HEK293 (cell line): ENCODE measurements at regions not wholly inside any gene's neighbourhood (a gene's known extent, or its start where the extent isn't known, plus 50 kb on each side); places are given as distances from the start of the nearest gene placed in this dataset.

Experiments
- CTCF ChIA-PET: fragments of 350-600 bp; formaldehyde crosslinking; extraction: SDS; loops from one replicate; lab custom pipeline; 2021; ENCODE audit warnings: antibody characterized with exemption; lab: Yijun Ruan, JAX
- POLR2A ChIA-PET: fragments of 300-600 bp; formaldehyde crosslinking; extraction: SDS; loops from one replicate; lab custom pipeline; 2020; ENCODE audit warnings: antibody characterized with exemption, inconsistent platforms; lab: Yijun Ruan, JAX
- H3K27ac ChIP-seq: fragments of 200-500 bp; sonication (Bioruptor generic); 2 replicates; pipeline ENCODE4 v1.5.1; 2014; ENCODE audit warnings: low read depth, low read length, control low read depth, inconsistent platforms; ENCODE audit errors: extremely low read depth
- H3K36me3 ChIP-seq, 2 experiments: fragments of 200-500 bp in 1 of 2; sonication (Bioruptor generic) in 1 of 2; 1 replicate in 1 of 2; 2 replicates in 1 of 2; pipeline ENCODE4 v1.5.1; 2014 to 2017; ENCODE audit warnings: inconsistent platforms in 2 of 2, low read length in 2 of 2; ENCODE audit not compliant: control insufficient read depth in 2 of 2, insufficient read depth in 1 of 2
- H3K4me1 ChIP-seq: fragments of 200-500 bp; sonication (Bioruptor generic); 2 replicates; pipeline ENCODE4 v1.5.1; 2014; ENCODE audit warnings: mild to moderate bottlenecking, low read length, inconsistent platforms; ENCODE audit not compliant: control insufficient read depth, insufficient read depth
- H3K4me3 ChIP-seq: 2 replicates; pipeline ENCODE4 v1.5.1; 2011; ENCODE audit warnings: low read depth, mild to moderate bottlenecking, control low read depth, low read length, moderate library complexity
- H3K9me3 ChIP-seq: fragments of 200-500 bp; sonication (Bioruptor generic); 2 replicates; pipeline ENCODE4 v1.5.1; 2014; ENCODE audit warnings: low read depth, low read length, inconsistent platforms; ENCODE audit not compliant: control insufficient read depth, insufficient read depth
- GLIS1 ChIP-seq: fragments of 450-650 bp; formaldehyde crosslinking; IDR thresholded peaks from 2 replicates; pipeline ENCODE4 v1.5.1; 2016; ENCODE audit warnings: missing biosample characterization, missing genetic modification characterization
- KLF16 ChIP-seq: fragments of 450-650 bp; formaldehyde crosslinking; IDR thresholded peaks from 2 replicates; pipeline ENCODE4 v1.5.1; 2017; ENCODE audit warnings: missing biosample characterization, missing genetic modification characterization
- MZF1 ChIP-seq: fragments of 450-650 bp; formaldehyde crosslinking; IDR thresholded peaks from 2 replicates; pipeline ENCODE4 v1.5.1; 2017; ENCODE audit warnings: missing biosample characterization, missing genetic modification characterization, borderline replicate concordance
- OVOL3 ChIP-seq: fragments of 450-650 bp; formaldehyde crosslinking; IDR thresholded peaks from 2 replicates; pipeline ENCODE4 v1.5.1; 2016; ENCODE audit warnings: missing biosample characterization, missing genetic modification characterization
- PRDM6 ChIP-seq: fragments of 450-650 bp; formaldehyde crosslinking; IDR thresholded peaks from 2 replicates; pipeline ENCODE4 v1.5.1; 2017; ENCODE audit warnings: missing biosample characterization, missing genetic modification characterization
- SETDB1 ChIP-seq: IDR thresholded peaks from one replicate; pipeline ENCODE4 v1.6.1; 2017; ENCODE audit warnings: mild to moderate bottlenecking, low read length, moderate library complexity, mixed read lengths; ENCODE audit not compliant: insufficient read length
- YY2 ChIP-seq: fragments of 450-650 bp; formaldehyde crosslinking; IDR thresholded peaks from 2 replicates; pipeline ENCODE4 v1.5.1; 2016; ENCODE audit warnings: missing biosample characterization, missing genetic modification characterization
- ZBTB17 ChIP-seq: fragments of 450-650 bp; formaldehyde crosslinking; IDR thresholded peaks from 2 replicates; pipeline ENCODE4 v1.5.1; 2016; ENCODE audit warnings: missing biosample characterization, missing genetic modification characterization
- ZBTB20 ChIP-seq: fragments of 450-650 bp; formaldehyde crosslinking; IDR thresholded peaks from 2 replicates; pipeline ENCODE4 v1.5.1; 2016; ENCODE audit warnings: missing biosample characterization, missing genetic modification characterization
- ZIC2 ChIP-seq: fragments of 450-650 bp; formaldehyde crosslinking; IDR thresholded peaks from 2 replicates; pipeline ENCODE4 v1.5.1; 2016; ENCODE audit warnings: missing biosample characterization, missing genetic modification characterization
- ZNF24 ChIP-seq: fragments of 450-650 bp; formaldehyde crosslinking; IDR thresholded peaks from 2 replicates; pipeline ENCODE4 v1.5.1; 2016; ENCODE audit warnings: missing biosample characterization, missing genetic modification characterization
- ZNF426 ChIP-seq: fragments of 450-650 bp; formaldehyde crosslinking; IDR thresholded peaks from 2 replicates; pipeline ENCODE4 v1.5.1; 2017; ENCODE audit warnings: missing biosample characterization, missing genetic modification characterization, mild to moderate bottlenecking, inconsistent platforms, moderate library complexity
- ZNF596 ChIP-seq: fragments of 450-650 bp; IDR thresholded peaks from 2 replicates; pipeline ENCODE4 v1.5.0; 2018; ENCODE audit warnings: missing biosample characterization, mild to moderate bottlenecking, missing genetic modification characterization, moderate library complexity
- ZNF600 ChIP-seq: fragments of 450-650 bp; formaldehyde crosslinking; IDR thresholded peaks from 2 replicates; pipeline ENCODE4 v1.5.1; 2016; ENCODE audit warnings: missing biosample characterization, missing genetic modification characterization
- ZNF707 ChIP-seq: fragments of 450-650 bp; formaldehyde crosslinking; IDR thresholded peaks from 2 replicates; pipeline ENCODE4 v1.5.1; 2016; ENCODE audit warnings: missing biosample characterization, missing genetic modification characterization
- TF ChIP-seq, protein P1 (sequence below): fragments of 450-650 bp; formaldehyde crosslinking; IDR thresholded peaks from 2 replicates; pipeline ENCODE4 v1.5.1; 2016; ENCODE audit warnings: missing biosample characterization, missing genetic modification characterization
- TF ChIP-seq, protein P2 (sequence below): fragments of 450-650 bp; formaldehyde crosslinking; IDR thresholded peaks from 2 replicates; pipeline ENCODE4 v1.5.1; 2016; ENCODE audit warnings: missing biosample characterization, missing genetic modification characterization, borderline replicate concordance
- TF ChIP-seq, protein P3 (sequence below): fragments of 450-650 bp; formaldehyde crosslinking; conservative IDR thresholded peaks from 2 replicates; pipeline ENCODE4 v1.5.1; 2016; ENCODE audit warnings: low read depth, missing biosample characterization, missing genetic modification characterization
- TF ChIP-seq, protein P4 (sequence below): fragments of 450-650 bp; formaldehyde crosslinking; IDR thresholded peaks from 2 replicates; pipeline ENCODE4 v1.5.1; 2016; ENCODE audit warnings: missing biosample characterization, missing genetic modification characterization
- TF ChIP-seq, protein P5 (sequence below): fragments of 450-650 bp; formaldehyde crosslinking; IDR thresholded peaks from 2 replicates; pipeline ENCODE4 v1.5.1; 2016; ENCODE audit warnings: missing biosample characterization, missing genetic modification characterization

DNA sequence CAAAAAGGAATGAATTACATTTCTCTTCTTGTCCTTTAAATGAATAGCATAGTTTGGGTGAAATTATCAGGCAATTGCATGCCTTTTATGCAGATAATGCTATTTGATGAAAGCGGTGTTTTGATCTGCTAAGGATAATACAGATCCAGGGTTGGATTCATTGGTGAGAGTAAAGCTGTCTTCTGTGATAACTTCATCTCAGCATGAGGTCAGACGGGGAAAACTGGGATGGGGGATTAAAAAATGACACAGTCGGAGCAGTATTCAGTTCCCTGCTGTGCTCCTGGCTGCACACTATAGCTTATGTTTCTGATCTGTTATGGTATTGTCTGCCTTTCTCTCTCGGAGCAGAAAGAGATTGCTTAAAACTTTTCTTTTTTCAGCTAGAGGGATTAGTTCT is 105.9 kb upstream of the TENM3 start:
- Histone ChIP-seq H3K4me3 (no peak overlapping the region), H3K36me3 (no peaks in the 10 kb centered on the region), H3K4me1 (peaks cover 12% of the 10 kb centered on the region), H3K27ac (no peak overlapping the region), H3K9me3 (no peaks in the 10 kb centered on the region)
- ChIA-PET CTCF (interaction anchor here (0.6 to 0.8 kb wide), 4 partner anchors 35 to 1735 kb away, joined by 3 to 4 read pairs (median 3); no protein-coding TSS in a partner anchor), POLR2A (no interaction called here)
- no peak for TF ChIP-seq SETDB1
- TF ChIP-seq ZNF24 (tag by site-specific recombination): no peak
- peak; percentile 52 for TF ChIP-seq ZIC2 (tag by site-specific recombination)
- TF ChIP-seq, protein P1, sequence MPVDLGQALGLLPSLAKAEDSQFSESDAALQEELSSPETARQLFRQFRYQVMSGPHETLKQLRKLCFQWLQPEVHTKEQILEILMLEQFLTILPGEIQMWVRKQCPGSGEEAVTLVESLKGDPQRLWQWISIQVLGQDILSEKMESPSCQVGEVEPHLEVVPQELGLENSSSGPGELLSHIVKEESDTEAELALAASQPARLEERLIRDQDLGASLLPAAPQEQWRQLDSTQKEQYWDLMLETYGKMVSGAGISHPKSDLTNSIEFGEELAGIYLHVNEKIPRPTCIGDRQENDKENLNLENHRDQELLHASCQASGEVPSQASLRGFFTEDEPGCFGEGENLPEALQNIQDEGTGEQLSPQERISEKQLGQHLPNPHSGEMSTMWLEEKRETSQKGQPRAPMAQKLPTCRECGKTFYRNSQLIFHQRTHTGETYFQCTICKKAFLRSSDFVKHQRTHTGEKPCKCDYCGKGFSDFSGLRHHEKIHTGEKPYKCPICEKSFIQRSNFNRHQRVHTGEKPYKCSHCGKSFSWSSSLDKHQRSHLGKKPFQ (tag by site-specific recombination): no peak
- TF ChIP-seq ZBTB17 (tag by site-specific recombination): peak; percentile 42; the same call in 1 of the 2 replicates
- TF ChIP-seq, protein P2, sequence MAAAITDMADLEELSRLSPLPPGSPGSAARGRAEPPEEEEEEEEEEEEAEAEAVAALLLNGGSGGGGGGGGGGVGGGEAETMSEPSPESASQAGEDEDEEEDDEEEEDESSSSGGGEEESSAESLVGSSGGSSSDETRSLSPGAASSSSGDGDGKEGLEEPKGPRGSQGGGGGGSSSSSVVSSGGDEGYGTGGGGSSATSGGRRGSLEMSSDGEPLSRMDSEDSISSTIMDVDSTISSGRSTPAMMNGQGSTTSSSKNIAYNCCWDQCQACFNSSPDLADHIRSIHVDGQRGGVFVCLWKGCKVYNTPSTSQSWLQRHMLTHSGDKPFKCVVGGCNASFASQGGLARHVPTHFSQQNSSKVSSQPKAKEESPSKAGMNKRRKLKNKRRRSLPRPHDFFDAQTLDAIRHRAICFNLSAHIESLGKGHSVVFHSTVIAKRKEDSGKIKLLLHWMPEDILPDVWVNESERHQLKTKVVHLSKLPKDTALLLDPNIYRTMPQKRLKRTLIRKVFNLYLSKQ (tag by site-specific recombination): no peak
- peak; percentile 80 for TF ChIP-seq ZBTB20 (tag by site-specific recombination)
- TF ChIP-seq, protein P3, sequence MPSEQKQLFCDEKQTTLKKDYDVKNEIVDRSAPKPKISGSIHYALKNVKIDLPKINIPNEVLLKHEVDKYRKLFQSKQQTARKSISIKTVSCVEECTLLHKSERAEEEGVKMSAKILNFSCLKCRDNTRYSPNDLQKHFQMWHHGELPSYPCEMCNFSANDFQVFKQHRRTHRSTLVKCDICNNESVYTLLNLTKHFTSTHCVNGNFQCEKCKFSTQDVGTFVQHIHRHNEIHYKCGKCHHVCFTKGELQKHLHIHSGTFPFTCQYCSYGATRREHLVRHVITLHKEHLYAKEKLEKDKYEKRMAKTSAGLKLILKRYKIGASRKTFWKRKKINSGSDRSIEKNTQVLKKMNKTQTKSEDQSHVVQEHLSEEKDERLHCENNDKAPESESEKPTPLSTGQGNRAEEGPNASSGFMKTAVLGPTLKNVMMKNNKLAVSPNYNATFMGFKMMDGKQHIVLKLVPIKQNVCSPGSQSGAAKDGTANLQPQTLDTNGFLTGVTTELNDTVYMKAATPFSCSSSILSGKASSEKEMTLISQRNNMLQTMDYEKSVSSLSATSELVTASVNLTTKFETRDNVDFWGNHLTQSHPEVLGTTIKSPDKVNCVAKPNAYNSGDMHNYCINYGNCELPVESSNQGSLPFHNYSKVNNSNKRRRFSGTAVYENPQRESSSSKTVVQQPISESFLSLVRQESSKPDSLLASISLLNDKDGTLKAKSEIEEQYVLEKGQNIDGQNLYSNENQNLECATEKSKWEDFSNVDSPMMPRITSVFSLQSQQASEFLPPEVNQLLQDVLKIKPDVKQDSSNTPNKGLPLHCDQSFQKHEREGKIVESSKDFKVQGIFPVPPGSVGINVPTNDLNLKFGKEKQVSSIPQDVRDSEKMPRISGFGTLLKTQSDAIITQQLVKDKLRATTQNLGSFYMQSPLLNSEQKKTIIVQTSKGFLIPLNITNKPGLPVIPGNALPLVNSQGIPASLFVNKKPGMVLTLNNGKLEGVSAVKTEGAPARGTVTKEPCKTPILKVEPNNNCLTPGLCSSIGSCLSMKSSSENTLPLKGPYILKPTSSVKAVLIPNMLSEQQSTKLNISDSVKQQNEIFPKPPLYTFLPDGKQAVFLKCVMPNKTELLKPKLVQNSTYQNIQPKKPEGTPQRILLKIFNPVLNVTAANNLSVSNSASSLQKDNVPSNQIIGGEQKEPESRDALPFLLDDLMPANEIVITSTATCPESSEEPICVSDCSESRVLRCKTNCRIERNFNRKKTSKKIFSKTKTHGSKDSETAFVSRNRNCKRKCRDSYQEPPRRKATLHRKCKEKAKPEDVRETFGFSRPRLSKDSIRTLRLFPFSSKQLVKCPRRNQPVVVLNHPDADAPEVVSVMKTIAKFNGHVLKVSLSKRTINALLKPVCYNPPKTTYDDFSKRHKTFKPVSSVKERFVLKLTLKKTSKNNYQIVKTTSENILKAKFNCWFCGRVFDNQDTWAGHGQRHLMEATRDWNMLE (tag by site-specific recombination): no peak
- TF ChIP-seq MZF1 (tag by site-specific recombination): 0 out of 2 replicates have a peak, but pooled peaks have one; percentile 68
- TF ChIP-seq OVOL3 (tag by site-specific recombination): no peak
- TF ChIP-seq ZNF600 (tag by site-specific recombination): 0 out of 2 replicates have a peak, but pooled peaks have one; percentile 14
- TF ChIP-seq, protein P4, sequence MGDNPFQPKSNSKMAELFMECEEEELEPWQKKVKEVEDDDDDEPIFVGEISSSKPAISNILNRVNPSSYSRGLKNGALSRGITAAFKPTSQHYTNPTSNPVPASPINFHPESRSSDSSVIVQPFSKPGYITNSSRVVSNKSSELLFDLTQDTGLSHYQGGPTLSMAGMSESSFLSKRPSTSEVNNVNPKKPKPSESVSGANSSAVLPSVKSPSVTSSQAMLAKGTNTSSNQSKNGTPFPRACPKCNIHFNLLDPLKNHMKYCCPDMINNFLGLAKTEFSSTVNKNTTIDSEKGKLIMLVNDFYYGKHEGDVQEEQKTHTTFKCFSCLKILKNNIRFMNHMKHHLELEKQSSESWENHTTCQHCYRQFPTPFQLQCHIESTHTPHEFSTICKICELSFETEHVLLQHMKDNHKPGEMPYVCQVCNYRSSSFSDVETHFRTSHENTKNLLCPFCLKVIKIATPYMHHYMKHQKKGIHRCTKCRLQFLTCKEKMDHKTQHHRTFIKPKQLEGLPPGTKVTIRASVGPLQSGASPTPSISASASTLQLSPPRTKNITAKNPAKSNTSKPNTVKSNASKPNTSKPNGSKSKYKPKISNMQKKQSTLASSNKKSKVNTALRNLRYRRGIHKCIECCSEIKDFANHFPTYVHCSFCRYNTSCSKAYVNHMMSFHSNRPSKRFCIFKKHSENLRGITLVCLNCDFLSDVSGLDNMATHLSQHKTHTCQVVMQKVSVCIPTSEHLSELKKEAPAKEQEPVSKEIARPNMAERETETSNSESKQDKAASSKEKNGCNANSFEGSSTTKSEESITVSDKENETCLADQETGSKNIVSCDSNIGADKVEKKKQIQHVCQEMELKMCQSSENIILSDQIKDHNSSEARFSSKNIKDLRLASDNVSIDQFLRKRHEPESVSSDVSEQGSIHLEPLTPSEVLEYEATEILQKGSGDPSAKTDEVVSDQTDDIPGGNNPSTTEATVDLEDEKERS (tag by site-specific recombination): no peak
- 0 out of 2 replicates have a peak, but pooled peaks have one; percentile 23 for TF ChIP-seq GLIS1 (tag by site-specific recombination)
- TF ChIP-seq ZNF596 (tag by site-specific recombination): no peak
- no peak for TF ChIP-seq KLF16 (tag by site-specific recombination)
- no peak for TF ChIP-seq ZNF426 (tag by site-specific recombination)
- no peak for TF ChIP-seq ZNF707 (tag by site-specific recombination)
- TF ChIP-seq YY2 (tag by site-specific recombination): no peak
- TF ChIP-seq, protein P5, sequence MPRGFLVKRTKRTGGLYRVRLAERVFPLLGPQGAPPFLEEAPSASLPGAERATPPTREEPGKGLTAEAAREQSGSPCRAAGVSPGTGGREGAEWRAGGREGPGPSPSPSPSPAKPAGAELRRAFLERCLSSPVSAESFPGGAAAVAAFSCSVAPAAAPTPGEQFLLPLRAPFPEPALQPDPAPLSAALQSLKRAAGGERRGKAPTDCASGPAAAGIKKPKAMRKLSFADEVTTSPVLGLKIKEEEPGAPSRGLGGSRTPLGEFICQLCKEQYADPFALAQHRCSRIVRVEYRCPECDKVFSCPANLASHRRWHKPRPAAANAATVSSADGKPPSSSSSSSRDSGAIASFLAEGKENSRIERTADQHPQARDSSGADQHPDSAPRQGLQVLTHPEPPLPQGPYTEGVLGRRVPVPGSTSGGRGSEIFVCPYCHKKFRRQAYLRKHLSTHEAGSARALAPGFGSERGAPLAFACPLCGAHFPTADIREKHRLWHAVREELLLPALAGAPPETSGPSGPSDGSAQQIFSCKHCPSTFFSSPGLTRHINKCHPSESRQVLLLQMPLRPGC (tag by site-specific recombination): no peak
- TF ChIP-seq PRDM6 (tag by site-specific recombination): peak; percentile 59
